ENCODE measurements at regions not wholly inside any gene's neighbourhood (a gene's known extent, or its start where the extent isn't known, plus 50 kb on each side); places are given as distances from the start of the nearest gene placed in this dataset.

DNA sequence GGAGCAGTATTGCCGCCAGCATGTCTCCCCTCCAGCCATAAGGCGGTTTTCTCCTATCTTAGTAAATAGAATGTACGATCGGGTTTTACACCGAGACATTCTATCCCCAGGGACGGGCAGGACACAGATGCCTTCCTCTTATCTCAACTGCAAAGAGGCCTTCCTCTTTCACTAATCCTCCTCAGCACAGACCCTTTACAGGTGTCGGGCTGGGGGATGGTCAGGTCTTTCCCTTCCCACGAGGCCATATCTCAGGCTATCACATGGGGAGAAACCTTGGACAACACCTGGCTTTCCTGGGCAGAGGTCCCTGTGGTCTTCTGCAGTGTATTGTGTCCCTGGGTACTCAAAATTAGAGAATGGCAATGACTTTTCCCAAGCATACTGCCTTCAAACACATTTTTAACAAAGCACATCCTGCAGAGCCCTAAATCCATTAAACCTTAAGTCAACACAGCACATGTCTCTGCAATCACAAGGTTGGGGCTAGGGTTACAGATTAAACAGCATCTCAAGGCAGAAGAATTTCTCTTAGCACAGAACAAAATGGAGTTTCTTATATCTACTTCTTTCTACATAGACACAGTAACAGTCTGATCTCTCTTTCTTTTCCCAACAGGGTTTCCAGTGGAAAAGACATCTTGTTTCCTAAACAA lies 59.5 kb downstream of the CTSL start (continued):
- TF ChIP-seq MGA (IDR thresholded peaks at IDR 0.05) (0 out of 2 replicates have a peak, but pooled peaks have one; percentile 45), TCF3 (CRISPR knock-in tag; IDR thresholded peaks at IDR 0.05) (peak; percentile 78), GATA2 (CRISPR knock-in tag; IDR thresholded peaks at IDR 0.05) (peak; percentile 66), E2F6 (IDR thresholded peaks at IDR 0.05; ENCODE audit: borderline replicate concordance in 1 of 2, extremely low read depth in 1 of 2, insufficient read depth in 1 of 2, insufficient read length in 1 of 2, low read depth in 1 of 2, low read length in 1 of 2, poor library complexity in 1 of 2, severe bottlenecking in 1 of 2) (peak in 1 of 2 experiments; percentile 8)
